Liver (tissue), 8 donors: ENCODE measurements at regions not wholly inside any gene's neighbourhood (a gene's known extent, or its start where the extent isn't known, plus 50 kb on each side); places are given as distances from the start of the nearest gene placed in this dataset.

Experiments
- DNase-seq: peaks from one replicate; pipeline ENCODE4 v3.0.0-alpha.2; 2017; ENCODE audit warnings: low spot score
- H3K27ac ChIP-seq, 2 donors: one replicate each; pipeline ENCODE4 v1.7.0; 2013; ENCODE audit warnings: inconsistent platforms in 2 of 2, low read length in 2 of 2, control low read depth in 1 of 2, low read depth in 1 of 2, mild to moderate bottlenecking in 1 of 2
- H3K27me3 ChIP-seq, 4 donors: one replicate each; pipeline versions ENCODE4 v1.6.1 to v1.7.0; 2013; ENCODE audit warnings: low read length in 3 of 4, inconsistent platforms in 1 of 4, mild to moderate bottlenecking in 1 of 4, moderate library complexity in 1 of 4; ENCODE audit not compliant: control insufficient read depth in 4 of 4, insufficient read depth in 4 of 4
- H3K36me3 ChIP-seq, 4 donors: one replicate each; pipeline versions ENCODE4 v1.6.1 to v1.7.0; 2013; ENCODE audit warnings: low read length in 3 of 4, mild to moderate bottlenecking in 3 of 4, low read depth in 1 of 4, moderate library complexity in 1 of 4; ENCODE audit not compliant: control insufficient read depth in 4 of 4, insufficient read depth in 3 of 4
- H3K4me1 ChIP-seq, 4 donors: one replicate each; pipeline versions ENCODE4 v1.6.1 to v1.7.0; 2013; ENCODE audit warnings: low read length in 3 of 4, mild to moderate bottlenecking in 3 of 4, moderate library complexity in 1 of 4; ENCODE audit not compliant: control insufficient read depth in 4 of 4, insufficient read depth in 4 of 4
- H3K4me3 ChIP-seq, 3 donors: one replicate each; pipeline versions ENCODE4 v1.6.1 to v1.7.0; 2013; ENCODE audit warnings: low read length in 3 of 3, control low read depth in 1 of 3, low read depth in 1 of 3, mild to moderate bottlenecking in 1 of 3
- H3K9ac ChIP-seq, 2 donors: one replicate each; pipeline ENCODE4 v1.7.0; 2013; ENCODE audit warnings: low read length in 2 of 2, mild to moderate bottlenecking in 2 of 2, moderate library complexity in 2 of 2, control low read depth in 1 of 2, low read depth in 1 of 2
- H3K9me3 ChIP-seq, 4 donors: one replicate each; pipeline versions ENCODE4 v1.6.1 to v1.7.0; 2013; ENCODE audit warnings: low read length in 3 of 4; ENCODE audit not compliant: control insufficient read depth in 4 of 4
- ATF3 ChIP-seq: IDR thresholded peaks from 2 replicates; pipeline ENCODE4 v1.6.1; 2016; ENCODE audit warnings: antibody characterized with exemption
- EGR1 ChIP-seq, 2 donors: IDR thresholded peaks; 2 replicates each; pipeline ENCODE4 v1.6.1; 2016 to 2018; ENCODE audit warnings: antibody characterized with exemption in 2 of 2, low read depth in 2 of 2
- FOXA1 ChIP-seq: IDR thresholded peaks from 2 replicates; pipeline ENCODE4 v1.6.1; 2016; ENCODE audit warnings: antibody characterized with exemption
- FOXA2 ChIP-seq: IDR thresholded peaks from 2 replicates; pipeline ENCODE4 v1.6.1; 2016; ENCODE audit warnings: antibody characterized with exemption
- GABPA ChIP-seq, 2 donors: IDR thresholded peaks in 1 of 2; conservative IDR thresholded peaks in 1 of 2; 2 replicates each; pipeline ENCODE4 v1.6.1; 2016; ENCODE audit warnings: antibody characterized with exemption in 2 of 2, mild to moderate bottlenecking in 1 of 2, moderate library complexity in 1 of 2
- HNF4A ChIP-seq, 2 donors: conservative IDR thresholded peaks; 2 replicates each; pipeline ENCODE4 v1.6.1; 2016; ENCODE audit warnings: antibody characterized with exemption in 2 of 2, mild to moderate bottlenecking in 2 of 2
- HNF4G ChIP-seq: IDR thresholded peaks from 2 replicates; pipeline ENCODE4 v1.6.1; 2016; ENCODE audit warnings: antibody characterized with exemption
- JUND ChIP-seq, 2 donors: IDR thresholded peaks; 2 replicates each; pipeline ENCODE4 v1.6.1; 2016; ENCODE audit warnings: antibody characterized with exemption in 2 of 2
- NR2F2 ChIP-seq: IDR thresholded peaks from 2 replicates; pipeline ENCODE4 v1.6.1; 2016; ENCODE audit warnings: antibody characterized with exemption
- RAD21 ChIP-seq, 2 donors: IDR thresholded peaks; 2 replicates each; pipeline ENCODE4 v1.6.1; 2016; ENCODE audit warnings: antibody characterized with exemption in 2 of 2, mild to moderate bottlenecking in 2 of 2
- REST ChIP-seq: IDR thresholded peaks from 2 replicates; pipeline ENCODE4 v1.6.1; 2016; ENCODE audit warnings: antibody characterized with exemption, mild to moderate bottlenecking
- RXRA ChIP-seq, 2 donors: IDR thresholded peaks; 2 replicates each; pipeline ENCODE4 v1.6.1; 2017 to 2018; ENCODE audit warnings: antibody characterized with exemption in 2 of 2, mild to moderate bottlenecking in 1 of 2
- SP1 ChIP-seq: IDR thresholded peaks from 2 replicates; pipeline ENCODE4 v1.6.1; 2018; ENCODE audit warnings: antibody characterized with exemption, mild to moderate bottlenecking
- TAF1 ChIP-seq: conservative IDR thresholded peaks from 2 replicates; pipeline ENCODE4 v1.6.1; 2016; ENCODE audit warnings: antibody characterized with exemption, mild to moderate bottlenecking
- YY1 ChIP-seq: IDR thresholded peaks from 2 replicates; pipeline ENCODE4 v1.6.1; 2016; ENCODE audit warnings: antibody characterized with exemption, mild to moderate bottlenecking
- ZBTB33 ChIP-seq: IDR thresholded peaks from 2 replicates; pipeline ENCODE4 v1.6.1; 2016; ENCODE audit warnings: antibody characterized with exemption
- WGBS: extraction: QIAGEN DNeasy Blood & Tissue Kit; methylation state at CpG from one replicate; pipeline ENCODE4 v1.1.7; 2013; 5-methylcytosine and 5-hydroxymethylcytosine counted together
- TF ChIP-seq, protein P1 (sequence below): fragments of 150-350 bp; IDR thresholded peaks from 2 replicates; pipeline ENCODE4 v1.5.1; 2017; ENCODE audit warnings: improper control_type of control experiment, low read depth, low read length; ENCODE audit not compliant: missing input control
- donor health status: healthy.
- donor health status: healthy.
- donor health status: healthy.
- donor health status: healthy.
- donor health status: healthy.

DNA sequence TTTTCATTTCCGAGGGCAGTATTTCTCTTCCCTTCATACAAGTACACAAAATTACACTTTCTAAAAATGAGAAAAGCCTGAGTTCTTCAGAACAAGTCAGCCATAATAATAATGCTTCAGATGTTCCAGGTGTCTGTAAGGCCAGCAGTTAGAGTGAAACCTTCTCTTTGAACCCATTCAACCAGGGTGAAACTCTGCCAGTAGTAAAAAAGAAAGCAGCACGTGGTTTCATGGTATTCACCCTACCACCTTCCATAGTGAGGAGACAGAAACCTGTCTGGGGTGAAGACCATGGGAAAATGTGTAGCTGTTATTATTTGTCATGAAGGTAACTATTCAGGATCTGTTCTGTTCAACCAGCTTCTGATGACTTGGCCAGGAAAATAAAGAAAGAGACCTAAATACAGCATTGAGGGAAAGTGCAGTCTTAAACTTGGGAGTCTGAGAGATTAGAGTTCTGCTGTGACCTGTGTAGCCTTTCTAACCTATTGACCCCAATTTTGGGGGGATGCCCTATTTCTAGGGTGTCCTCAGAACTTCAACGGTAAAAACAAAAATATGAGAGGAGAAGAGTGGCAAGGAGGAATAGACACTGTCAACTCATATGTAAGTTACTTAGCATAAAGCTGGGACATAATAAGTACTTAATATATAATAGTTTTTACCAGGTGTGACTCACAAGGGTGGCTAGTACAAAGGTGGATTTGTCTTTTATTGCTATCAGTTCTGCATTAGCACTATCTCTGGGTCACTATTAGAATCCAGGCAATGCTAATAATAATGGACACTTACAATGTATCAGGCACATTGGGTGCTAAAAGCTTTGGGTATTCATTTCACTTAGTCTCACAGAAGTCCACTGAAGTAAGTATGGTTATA, 70.0 kb upstream of the TNFSF4 start (continued):
- TF ChIP-seq HNF4G = no peak

GRCh38 chr1:173280899-173281660, 73.9 kb upstream of the TNFSF4 start:
- Histone ChIP-seq H3K27ac (no peak overlapping the region), H3K4me3 (no peak overlapping the region), H3K36me3 (no peaks in the 10 kb centered on the region), H3K9me3 (no peaks in the 10 kb centered on the region), H3K4me1 (no peaks in the 10 kb centered on the region), H3K9ac (no peak overlapping the region), H3K27me3 (no peaks in the 10 kb centered on the region)
- DNase-seq = no peak
- WGBS = 81% methylated on average over 7 of the region's 7 CpGs
- TF ChIP-seq TAF1 (no peak), GABPA (IDR thresholded peaks at IDR 0.05 in 1 of 2, conservative IDR thresholded peaks at IDR 0.05 in 1 of 2) (no peak), ATF3 (no peak), NR2F2 (no peak), RXRA (IDR thresholded peaks at IDR 0.05) (no peak), RAD21 (IDR thresholded peaks at IDR 0.05) (no peak), SP1 (no peak), EGR1 (IDR thresholded peaks at IDR 0.05; ENCODE audit: low read depth in 2 of 2) (no peak), REST (no peak), ZBTB33 (no peak), HNF4A (conservative IDR thresholded peaks at IDR 0.05) (no peak), FOXA2 (no peak), YY1 (no peak), FOXA1 (no peak), HNF4G (no peak), JUND (IDR thresholded peaks at IDR 0.05) (no peak)
- TF ChIP-seq, protein P1, sequence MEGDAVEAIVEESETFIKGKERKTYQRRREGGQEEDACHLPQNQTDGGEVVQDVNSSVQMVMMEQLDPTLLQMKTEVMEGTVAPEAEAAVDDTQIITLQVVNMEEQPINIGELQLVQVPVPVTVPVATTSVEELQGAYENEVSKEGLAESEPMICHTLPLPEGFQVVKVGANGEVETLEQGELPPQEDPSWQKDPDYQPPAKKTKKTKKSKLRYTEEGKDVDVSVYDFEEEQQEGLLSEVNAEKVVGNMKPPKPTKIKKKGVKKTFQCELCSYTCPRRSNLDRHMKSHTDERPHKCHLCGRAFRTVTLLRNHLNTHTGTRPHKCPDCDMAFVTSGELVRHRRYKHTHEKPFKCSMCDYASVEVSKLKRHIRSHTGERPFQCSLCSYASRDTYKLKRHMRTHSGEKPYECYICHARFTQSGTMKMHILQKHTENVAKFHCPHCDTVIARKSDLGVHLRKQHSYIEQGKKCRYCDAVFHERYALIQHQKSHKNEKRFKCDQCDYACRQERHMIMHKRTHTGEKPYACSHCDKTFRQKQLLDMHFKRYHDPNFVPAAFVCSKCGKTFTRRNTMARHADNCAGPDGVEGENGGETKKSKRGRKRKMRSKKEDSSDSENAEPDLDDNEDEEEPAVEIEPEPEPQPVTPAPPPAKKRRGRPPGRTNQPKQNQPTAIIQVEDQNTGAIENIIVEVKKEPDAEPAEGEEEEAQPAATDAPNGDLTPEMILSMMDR = no peak
